ENCODE measurements at regions not wholly inside any gene's neighbourhood (a gene's known extent, or its start where the extent isn't known, plus 50 kb on each side); places are given as distances from the start of the nearest gene placed in this dataset.
"Not testable (repeated sequence)": the region's sequence is repeated elsewhere in the genome, so short reads cannot be mapped to it uniquely, and the experiment has no call there.

DNA sequence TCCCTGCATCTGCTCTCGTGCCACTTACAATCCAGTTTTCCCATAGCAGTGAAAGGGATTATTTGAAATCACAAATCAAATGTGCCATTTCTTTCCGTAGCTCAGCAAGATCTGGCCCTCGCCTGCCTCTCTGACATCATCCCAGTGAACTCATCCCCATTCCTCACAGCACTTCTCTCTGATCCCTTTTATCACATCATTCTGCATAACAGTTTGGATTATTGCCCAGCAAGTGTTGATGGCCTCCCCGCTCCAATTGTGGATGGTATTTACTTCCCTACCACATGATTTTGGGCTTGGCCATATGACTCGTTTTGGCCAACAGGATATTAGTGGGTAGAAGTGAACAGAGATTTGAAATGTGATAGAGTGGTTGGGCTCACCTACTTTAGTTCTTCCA, 185.0 kb downstream of the NPIPA7 start:
- DNase-seq = not testable (repeated sequence)

DNA sequence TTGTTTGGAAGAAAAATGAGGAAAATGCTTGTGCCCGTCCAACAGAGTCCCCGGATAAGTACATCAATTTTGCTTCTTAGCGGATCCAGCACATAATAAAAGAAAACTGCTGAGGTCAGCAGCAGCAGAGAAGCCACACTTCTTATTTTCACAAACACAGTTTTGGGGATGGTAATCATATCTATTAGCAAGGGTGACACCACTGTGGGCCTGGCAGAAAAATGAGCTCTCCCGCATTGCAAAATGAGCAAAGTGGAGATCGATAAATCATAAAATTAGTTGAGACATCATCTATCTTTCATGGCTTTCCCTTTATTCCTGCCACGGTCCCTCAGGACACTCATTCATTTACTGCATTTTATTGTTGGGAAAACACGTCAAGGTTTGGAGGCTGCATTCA, 186.4 kb downstream of the NPIPA7 start:
- not testable (repeated sequence) for DNase-seq

- not testable (repeated sequence) for DNase-seq
These were observed 191.1 kb downstream of the NPIPA7 start for GRCh38 chr16:16570055-16570454.

- DNase-seq = not testable (repeated sequence)
These were observed 191.9 kb downstream of the NPIPA7 start for GRCh38 chr16:16570874-16571273.

DNA sequence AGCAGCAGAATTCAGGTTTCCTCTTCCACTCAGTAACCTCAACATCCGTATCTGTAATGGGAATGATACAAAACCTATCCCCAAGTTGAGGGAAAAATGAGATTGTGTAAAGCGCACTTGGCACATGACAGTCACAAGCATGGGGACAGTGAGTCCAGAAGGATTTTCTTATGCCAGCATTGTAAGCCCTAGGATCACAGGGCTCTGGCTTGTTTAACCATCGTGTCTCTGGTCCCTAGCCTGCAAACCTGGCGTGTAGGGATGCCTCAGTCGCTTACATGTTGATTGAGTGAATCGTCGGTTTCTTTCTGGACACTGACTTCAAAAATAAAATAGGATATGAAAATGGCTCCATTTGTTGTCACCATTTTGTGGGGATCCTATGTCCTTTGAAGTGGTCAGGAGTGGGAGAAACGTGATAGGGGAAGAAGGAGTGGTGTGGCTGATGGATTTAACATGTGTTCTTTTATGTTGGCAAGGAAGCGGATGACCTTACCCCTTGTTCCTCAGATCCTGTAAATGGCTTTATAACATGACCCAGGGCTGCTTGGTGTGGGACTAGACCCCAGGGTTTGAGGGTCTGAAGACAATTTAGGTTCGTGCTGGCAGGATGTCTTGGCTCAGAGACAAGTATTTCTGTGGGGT, 193.3 kb downstream of the NPIPA7 start:
- not testable (repeated sequence) for DNase-seq

DNA sequence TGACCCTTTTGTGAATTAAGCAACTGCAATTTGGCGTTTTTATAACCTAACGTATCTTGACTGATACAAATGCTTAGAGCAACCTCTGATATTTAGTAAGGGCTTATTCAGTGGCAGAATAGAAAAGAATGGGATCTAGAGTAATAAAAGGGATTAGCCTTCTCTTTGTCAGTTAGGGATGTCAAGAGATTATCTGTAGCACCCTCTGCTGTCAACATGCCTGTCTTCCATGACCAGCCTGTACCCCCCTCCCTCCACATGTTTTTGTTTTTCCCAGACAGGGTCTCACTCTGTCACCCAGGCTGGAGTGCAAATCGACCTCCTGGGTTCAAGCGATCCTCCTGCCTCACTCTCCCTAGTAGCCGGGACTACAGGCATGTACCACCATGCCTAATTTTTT, 198.1 kb downstream of the NPIPA7 start:
- not testable (repeated sequence) for DNase-seq

DNA sequence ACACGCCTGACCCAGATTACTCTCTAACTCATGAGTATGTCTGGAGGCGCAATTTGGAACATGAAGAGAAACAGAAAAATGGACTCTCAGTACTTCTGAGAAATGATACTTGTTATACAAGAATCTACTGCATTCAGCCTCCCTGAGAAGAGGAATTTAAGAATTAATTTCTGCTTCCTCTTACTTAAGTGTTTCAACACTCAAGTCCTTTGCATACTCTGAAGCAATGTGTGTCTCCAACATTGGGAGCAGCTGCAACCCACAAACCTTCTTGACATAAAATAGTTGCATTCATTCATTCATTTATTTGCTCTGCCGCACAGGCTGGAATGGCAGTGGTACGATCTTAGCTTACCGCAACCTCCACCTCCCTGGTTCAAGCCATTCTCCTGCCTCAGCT, 199.8 kb downstream of the NPIPA7 start:
- DNase-seq = no peak

- not testable (repeated sequence) for DNase-seq
These were observed 204.0 kb downstream of the NPIPA7 start for GRCh38 chr16:16582916-16583315.

GRCh38 chr16:16586073-16586651, 207.2 kb downstream of the NPIPA7 start:
- DNase-seq = not testable (repeated sequence)

DNA sequence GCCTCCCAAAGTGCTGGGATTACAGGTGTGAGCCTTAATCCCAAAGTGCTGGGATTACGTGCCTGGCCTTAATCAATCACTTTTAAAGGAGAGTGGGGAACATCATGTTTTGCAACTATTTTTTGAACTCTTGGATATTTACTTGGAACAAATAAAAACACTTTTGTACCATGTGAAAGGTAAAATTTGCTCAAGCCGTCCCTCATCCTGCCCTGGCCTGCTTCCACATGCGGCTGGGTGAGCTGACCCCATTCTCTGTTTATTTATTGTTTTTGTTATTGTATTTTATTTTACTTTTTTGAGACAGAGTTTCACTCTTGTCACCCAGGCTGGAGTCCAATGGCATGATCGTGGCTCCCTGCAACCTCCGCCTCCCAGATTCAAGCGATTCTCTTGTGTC, 208.0 kb downstream of the NPIPA7 start:
- DNase-seq = not testable (repeated sequence)

DNA sequence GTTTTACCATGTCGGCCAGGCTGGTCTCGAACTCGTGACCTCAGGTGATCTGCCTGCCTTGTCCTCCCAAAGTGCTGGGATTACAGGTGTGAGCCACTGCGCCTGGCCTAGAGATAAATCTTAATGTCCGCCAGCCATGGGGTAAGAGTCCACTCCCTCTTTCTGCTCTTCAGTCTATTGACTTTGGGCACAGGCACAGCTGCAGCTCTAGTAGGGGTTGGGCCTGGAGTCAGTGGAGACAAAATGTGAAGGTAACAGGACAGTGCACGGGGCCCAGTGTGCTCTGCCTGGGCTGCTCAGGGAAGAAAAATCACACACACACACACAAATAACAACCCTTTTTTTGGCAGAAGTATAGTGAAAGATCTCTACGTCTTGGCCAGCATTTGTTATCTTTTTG, 209.5 kb downstream of the NPIPA7 start:
- not testable (repeated sequence) for DNase-seq

DNA sequence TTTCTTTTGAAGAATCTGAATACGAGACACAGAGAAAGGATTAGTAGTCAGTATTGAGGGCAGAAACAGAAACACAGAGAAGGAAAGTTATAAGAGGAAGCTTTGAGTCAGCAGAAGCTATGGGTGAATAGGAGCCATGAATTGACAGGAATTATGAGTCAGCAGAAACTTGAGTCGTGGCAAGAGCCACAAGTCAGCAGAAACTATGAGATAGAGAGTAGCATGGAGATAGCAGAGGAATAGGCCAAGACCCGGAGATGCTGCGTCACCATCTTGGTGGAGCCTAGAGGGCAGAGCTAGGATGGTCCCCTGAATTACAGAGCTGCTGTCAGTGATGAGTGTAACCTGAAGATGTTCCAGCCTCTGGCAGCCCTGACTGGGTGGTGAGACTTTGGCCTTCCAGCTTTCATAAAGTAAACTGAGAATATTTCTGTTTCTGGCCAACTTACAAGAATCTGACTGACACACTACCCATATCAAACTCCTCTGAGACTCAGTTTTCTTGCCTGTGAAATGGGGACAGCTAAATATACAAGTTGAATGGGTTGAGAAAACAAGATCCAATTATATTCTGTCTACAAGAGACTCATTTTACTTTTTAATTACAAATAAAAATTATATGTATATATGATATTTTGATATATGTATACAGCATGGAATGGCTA, 211.8 kb downstream of the NPIPA7 start:
- not testable (repeated sequence) for DNase-seq

DNA sequence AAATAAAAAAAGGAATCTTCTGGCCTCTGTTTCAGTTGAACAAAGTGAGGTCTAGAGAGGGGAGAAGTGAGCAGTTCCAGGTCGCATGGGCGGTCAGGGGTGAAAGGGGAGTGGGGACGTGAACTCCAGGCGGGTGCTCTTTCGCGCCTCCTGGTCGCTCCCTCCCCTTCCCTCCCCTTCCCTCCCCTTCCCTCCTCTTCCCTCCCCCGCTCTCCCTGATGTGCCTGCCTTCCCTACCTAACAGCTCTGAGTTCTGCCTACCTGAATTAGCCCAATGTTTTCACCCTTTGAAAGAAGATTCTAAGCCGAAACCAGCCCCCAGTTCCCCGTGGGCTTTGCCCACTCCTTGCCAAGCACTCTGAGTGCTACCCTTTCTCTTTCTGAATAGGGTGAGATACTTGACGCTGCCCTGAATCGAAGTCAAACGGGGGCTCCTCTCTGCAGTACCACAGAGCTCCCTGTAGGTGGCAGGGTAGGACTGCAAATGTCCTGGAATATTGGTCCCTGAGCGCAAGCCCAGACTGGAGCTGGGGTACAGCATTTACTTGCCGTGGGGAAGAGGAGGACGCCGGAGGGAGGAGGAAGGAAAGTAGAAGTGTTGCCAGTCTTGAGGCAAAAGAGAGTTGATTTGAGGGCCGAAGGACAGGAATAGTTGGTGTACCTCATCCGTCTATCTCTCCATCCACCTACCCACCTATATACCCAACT, 214.4 kb downstream of the NPIPA7 start:
- DNase-seq = peak; percentile 13 to 22

DNA sequence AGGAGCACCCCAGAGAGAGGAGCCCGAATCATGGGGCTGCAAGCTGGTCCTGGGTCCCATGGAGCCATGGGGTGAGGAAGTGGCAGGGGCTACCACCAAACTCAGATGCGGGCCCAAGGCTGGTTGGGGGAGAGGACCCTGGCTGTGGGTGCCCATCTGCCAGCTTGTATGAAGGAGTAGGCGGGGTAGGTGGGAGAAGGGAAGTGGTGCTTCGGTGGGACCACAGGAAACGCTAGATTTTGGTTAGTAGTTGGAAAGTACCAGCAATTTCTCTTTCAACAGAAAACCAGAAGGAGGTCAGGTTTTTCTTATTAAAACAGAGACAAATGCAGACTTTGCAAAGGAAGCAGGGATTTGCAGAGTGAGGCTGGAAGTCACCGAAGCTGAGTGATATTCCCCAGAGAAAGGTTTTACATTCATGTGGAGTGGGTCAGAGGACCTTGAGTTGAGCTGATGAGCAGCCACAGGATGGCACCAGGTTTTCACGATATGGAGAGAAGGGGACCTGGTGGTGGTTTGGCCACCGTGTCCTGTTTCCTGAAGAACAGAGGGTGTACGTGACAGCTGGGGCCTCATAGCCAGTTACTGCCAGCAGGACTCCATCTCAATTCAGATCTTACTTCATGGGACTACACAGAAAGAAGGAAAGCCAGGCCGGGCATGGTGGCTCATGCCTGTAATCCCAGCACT, 216.2 kb downstream of the NPIPA7 start:
- not testable (repeated sequence) for DNase-seq

- DNase-seq = not testable (repeated sequence)
These were observed 222.3 kb downstream of the NPIPA7 start for GRCh38 chr16:16601239-16601638.

- not testable (repeated sequence) for DNase-seq
These were observed 228.6 kb downstream of the NPIPA7 start for GRCh38 chr16:16607401-16608082.

GRCh38 chr16:16609627-16610026, 230.7 kb downstream of the NPIPA7 start:
- not testable (repeated sequence) for DNase-seq

GRCh38 chr16:16610389-16610967, 231.5 kb downstream of the NPIPA7 start:
- DNase-seq = not testable (repeated sequence)

DNA sequence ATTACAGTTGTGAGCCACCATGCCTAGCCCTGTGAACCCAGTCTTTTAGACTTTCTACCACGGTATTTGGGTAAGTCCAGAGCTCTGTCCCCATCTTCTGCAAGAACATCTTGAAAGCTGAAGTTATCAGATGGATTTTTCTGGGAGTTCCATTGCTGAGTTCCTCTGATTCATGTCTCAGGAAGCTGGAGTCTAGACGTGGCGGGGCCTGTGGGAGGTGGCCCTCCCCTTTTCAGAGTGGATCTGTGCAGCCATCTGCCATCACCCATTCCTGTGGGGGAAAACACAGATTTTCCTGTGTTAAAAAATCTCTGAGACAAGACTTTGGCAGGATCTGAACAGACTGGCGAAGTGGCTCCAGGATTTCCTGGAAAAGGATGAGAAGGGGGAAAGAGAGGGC, 234.3 kb downstream of the NPIPA7 start:
- DNase-seq = not testable (repeated sequence)

DNA sequence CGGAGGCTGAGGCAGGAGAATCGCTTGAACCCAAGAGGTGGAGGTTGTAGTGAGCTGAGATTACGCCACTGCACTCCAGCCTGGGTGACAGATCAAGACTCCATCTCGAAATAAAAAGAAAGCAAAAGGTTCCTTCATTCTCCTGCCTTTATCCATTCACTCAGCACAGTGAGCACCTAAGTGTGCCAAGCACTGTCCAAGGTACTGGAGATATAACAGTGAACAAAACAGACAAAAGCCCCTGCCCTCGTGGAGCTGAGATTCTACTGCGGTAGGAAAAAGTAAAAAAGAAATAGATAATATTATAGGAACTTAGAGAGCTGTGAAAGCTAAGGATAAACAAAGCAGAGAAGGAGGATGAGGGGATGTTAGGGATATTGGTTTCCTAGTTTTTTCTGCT, 235.5 kb downstream of the NPIPA7 start:
- DNase-seq = not testable (repeated sequence)

GRCh38 chr16:16618963-16619465, 240.1 kb downstream of the NPIPA7 start:
- DNase-seq = not testable (repeated sequence)

- DNase-seq = not testable (repeated sequence)
These were observed 245.4 kb downstream of the NPIPA7 start for GRCh38 chr16:16624367-16624766.

All from activated CD4-positive, alpha-beta T cell treated with anti-CD3 and anti-CD28 coated beads, Interleukin-2, amount 50 U/mL, for 4 hours (primary cell).